ENCODE measurements at regions not wholly inside any gene's neighbourhood (a gene's known extent, or its start where the extent isn't known, plus 50 kb on each side); places are given as distances from the start of the nearest gene placed in this dataset.

GRCh38 chr7:67566101-67566500, 569.5 kb downstream of the TYW1 start:
- DNase-seq, result no peak

- no peak for DNase-seq
These were observed 574.5 kb downstream of the TYW1 start for GRCh38 chr7:67571026-67571545.

DNA sequence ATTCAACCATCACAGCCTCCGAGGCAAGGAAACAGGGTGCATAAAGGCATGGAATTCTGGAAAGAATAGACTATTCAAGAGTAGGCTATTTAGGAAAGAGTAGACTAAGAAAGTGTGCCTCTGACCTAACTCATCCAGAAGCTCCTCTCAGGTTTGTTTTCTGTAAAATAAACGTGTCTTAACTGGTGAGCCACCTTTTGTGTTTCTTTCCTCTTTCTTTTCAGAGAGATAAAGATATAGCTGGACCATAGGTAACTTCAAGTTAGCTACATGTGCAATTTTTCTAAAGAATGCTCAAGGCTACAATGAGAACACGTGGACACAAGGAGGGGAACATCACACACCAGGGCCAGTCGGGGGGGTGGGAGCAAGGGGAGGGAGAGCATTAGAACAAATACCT, 577.0 kb downstream of the TYW1 start:
- DNase-seq, result no peak

DNA sequence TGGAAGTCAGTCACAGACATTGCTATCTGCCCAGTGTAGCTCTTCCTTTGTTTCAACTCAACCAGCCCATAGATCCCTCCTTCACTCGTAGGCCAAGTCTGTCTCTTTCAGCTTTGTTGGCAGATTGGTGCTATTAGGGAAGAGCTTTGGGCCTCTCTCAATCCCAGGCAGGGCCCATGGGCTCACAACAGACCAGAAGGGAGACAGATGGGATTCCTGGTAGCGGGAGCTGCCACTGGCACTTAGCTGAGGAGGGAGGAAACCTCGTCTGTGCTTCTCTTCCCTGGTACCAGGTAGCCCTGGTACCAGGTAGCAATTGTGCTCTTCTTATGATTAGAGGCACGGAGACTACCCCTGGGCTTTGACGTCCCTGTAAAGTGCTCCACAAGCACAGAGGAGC, 592.0 kb downstream of the TYW1 start:
- DNase-seq, result no peak

DNA sequence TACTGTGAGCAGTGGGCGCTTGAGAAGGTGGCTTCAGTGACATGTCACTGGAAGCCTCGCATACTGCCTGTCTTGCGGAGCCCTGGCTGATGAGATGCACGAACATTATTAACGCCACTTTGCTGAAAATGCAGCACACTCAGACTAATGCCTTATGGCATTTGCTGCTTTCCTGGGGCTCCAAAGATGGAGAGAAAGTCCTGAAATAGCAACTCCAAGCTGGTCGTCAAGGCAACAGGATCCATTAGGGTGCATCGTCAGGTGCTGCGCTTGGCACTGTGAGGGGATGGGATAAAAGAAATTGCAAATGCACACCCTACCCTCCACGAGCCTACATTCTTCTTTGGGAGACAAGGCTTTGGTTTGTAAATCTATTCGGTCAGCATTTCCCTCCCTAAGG, 592.5 kb downstream of the TYW1 start:
- no peak for DNase-seq

DNA sequence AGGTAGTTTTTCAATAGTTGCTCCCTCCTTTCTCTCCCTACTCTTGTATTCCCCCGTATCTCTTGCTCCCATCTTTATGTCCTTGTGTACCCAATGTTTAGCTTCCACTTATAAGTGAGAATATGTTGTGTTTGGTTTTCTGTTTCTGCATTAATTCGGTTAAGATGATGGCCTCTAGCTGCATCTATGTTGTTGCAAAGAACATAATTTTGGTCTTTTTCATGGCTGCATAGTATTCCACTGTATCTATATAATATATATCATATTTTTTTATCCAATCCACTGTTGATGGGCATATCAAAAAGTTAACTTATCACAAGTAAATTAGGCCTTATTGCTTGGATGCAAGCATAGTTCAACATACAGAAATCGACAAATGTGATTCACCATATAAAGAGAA, 594.0 kb downstream of the TYW1 start:
- DNase-seq, result no peak

GRCh38 chr7:67593794-67594193, 597.2 kb downstream of the TYW1 start:
- no peak for DNase-seq

GRCh38 chr7:67595431-67596180, 599.0 kb downstream of the TYW1 start:
- no peak for DNase-seq

GRCh38 chr7:67597161-67597560, 600.5 kb downstream of the TYW1 start:
- DNase-seq, result no peak

DNA sequence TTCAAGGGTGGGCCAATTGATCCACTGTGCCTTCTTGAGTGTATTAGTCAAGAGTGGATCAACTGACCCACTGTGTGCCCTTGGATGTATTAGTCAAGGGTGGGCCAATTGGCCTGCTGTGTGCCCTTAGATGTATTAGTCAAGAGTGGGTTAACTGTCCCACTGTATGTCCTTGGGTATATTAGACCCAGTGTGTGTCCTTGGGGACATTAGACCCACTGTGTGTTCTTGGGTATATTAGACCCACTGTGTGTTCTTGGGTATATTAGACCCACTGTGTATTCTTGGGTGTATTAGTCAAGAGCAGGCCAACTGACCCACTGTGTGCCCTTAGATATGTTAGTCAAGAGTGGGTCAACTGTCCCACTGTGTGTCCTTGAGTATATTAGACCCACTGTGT, 601.8 kb downstream of the TYW1 start:
- no peak for DNase-seq

DNA sequence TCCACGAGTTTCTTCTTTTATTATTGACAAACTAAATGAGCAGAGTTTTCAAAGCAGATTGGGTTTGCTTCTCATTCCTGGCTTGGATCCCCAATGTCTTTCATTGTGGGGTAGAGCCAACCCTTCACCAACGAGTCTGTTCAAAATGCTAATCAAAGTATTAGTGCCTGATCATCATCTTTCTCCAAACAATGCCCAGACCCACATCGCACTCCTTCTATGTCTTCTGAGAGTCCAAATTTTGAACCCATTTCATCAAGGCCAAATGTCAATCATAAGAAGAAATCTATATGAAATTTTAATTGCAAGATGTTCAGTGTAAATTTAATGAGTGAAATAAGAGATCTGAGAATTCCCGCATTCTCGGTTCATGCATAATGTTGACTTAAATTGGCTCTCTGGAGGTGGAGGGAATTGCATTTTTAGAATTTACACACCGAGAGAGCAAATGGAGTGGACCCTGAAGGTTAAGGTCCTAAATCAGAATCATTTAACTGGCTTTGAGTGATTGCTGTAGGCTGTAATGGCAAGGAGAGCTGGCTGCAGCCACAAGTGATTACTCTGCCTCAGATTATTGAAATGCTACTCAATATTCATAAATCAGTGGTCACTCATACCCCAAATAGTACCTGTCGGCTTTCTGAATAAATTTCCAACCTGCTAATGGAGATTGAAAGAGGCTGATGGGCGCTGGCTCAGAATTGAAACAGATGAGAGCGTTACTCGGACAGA, 602.9 kb downstream of the TYW1 start:
- no peak for DNase-seq

DNA sequence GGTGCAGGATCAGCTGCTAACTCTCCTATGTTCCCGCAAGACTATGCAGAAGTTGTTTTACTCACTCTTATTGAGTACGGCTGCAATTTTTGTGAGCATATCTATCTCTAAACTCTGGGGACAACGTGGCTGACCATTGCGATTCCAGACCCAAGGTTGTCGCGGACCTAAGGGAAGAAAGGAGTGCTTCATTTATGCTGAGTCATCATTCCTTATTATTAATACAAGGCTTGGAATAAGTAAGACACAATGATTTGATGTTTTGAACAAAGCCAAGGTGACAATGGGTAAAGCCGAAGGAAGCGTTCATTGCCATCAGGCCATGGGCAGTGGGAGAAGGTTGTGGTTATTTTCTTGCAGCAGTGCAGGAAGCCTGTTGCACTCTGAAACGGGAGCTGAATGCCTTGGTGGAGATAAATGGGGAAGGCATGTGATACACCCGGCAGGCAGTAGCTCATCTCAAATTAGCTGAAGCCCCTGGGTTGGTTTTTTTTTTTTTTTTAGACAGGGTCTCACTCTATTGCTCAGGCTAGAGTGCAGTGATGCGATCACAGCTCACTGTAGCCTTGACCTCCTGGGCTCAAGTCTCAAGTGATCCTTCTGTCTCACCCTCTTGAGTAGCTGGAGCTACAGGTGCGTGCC, 605.7 kb downstream of the TYW1 start:
- DNase-seq, result no peak

- DNase-seq, result no peak
These were observed 608.1 kb downstream of the TYW1 start for GRCh38 chr7:67604461-67605386.

DNA sequence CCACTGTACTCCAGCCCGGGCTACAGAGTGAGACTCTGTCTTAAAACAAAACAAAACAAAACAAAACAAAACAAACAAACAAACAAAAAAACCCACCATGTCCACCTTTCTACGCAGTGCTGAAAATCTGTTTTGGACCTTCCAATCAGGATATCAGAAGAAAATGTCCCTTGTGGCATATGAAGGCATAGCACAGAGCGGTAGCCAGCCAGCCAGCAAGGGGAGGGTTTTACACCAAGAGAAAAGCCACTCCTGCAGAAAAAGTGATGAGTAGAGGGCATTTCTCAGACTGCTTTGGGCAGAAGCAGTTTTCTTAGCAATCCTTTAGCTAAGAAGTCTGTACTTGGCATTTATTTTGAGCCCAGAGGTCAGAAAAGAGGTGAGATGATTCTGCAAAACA, 612.2 kb downstream of the TYW1 start:
- no peak for DNase-seq

- no peak for DNase-seq
These were observed 614.3 kb downstream of the TYW1 start for GRCh38 chr7:67610897-67611296.

- DNase-seq, result no peak
These were observed 618.2 kb downstream of the TYW1 start for GRCh38 chr7:67614843-67615242.

GRCh38 chr7:67616517-67616916, 619.9 kb downstream of the TYW1 start:
- no peak for DNase-seq

DNA sequence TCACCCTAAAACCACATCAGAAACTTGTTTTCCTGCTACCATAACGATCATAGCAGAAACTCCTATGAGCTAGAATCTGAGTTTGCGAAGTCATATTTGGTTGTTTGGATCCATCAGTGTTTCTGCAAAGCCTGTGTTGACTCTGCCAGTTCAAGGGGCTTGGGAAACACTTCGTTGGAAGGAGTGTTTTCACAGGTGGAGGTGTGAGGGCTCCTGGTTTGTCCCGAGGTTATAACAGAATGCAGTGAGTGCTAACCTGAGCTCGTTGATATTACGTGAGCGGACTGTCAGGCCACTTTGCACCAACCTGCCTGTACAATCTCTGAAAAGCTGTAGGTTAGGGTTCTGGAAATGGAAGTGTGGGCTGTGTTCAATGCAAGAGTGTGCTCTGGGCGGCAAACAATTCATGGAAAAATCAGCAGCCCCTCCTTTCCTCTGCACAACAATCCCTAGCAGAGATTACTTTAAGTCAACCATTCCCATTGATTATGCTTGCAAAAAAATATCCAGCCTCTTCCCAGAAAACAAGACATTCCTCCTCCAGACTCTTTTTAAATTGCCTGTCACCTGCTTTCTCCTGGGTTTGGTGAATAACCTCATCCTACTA, 622.0 kb downstream of the TYW1 start:
- DNase-seq, result no peak

GRCh38 chr7:67619175-67619574, 622.5 kb downstream of the TYW1 start:
- no peak for DNase-seq

DNA sequence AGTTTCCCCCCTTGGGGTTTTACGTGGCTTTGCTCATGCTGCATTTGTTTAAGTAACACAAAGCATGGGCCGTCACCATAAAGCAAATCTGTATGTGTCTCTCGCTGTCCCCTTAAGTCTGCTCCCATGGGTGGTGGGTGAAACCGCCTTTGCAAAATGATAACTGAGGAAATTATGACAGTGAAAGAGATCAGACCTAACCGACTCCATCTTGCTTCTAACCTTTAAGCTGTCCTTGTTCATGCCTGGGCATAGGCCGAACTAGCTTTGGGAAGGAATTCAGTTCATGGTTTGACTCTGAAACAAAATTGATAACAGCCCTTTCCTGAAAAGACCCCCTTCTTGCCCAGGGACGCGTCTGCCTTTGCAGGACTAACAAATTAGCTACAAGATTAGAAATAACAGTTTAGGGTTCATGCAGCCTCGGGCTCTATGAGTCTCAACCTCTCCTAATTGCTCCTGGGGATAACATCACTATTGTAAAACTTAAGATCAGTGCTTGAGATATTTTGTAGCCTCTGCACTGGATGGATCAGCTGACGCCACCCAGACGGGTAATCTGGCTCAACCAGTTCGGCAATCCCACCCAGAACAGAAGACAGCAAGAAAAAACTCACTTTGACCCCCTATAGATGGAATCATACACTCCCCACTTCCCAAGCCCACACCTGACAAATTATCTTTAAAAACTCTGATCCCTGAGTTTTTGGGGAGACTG, 623.7 kb downstream of the TYW1 start:
- no peak for DNase-seq

DNA sequence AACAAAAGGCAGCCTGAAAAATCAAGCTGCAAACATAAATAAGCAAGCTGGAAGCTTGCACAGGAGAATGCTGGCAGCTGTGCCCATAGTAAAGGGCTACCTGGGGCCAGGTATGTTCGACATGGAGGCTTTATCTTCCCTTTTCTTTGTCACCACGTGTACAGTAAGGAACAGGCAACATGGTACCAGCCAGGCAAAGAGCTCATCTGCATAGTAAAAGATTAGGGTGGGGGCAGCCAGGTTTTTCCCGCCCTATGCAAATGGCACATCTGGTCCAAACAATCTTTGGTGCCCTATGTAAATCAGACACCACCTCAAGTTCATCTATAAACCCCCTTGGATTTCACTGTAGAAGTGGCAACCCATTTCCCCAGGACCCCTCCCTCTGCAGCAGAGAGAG, 625.1 kb downstream of the TYW1 start:
- DNase-seq, result no peak

- no peak for DNase-seq
These were observed 628.7 kb downstream of the TYW1 start for GRCh38 chr7:67625257-67625737.
